Heart right ventricle (tissue), 16 donors: ENCODE measurements at regions not wholly inside any gene's neighbourhood (a gene's known extent, or its start where the extent isn't known, plus 50 kb on each side); places are given as distances from the start of the nearest gene placed in this dataset.

ENCODE experiments used
- ATAC-seq, 8 donors: fragments of 200-7000 bp; cut with Tn5 transposase; one replicate each; pipeline ENCODE4 v1.9.1; 2020; ENCODE audit warnings: mild to moderate bottlenecking in 8 of 8, moderate library complexity in 8 of 8, moderate number of reproducible peaks in 1 of 8
- DNase-seq, 2 donors: peaks; one replicate each; pipeline ENCODE4 v3.0.0-alpha.2; 2020
- H3K27ac ChIP-seq, 10 donors: fragments of 200-600 bp; sonication (generic) in 2 of 10; one replicate each; pipeline versions ENCODE4 v1.5.0 to v1.8.0; 2020 to 2022; ENCODE audit warnings: mild to moderate bottlenecking in 3 of 10
- H3K27me3 ChIP-seq, 7 donors: fragments of 200-600 bp; one replicate each; pipeline ENCODE4 v1.8.0; 2021 to 2022; ENCODE audit warnings: mild to moderate bottlenecking in 2 of 7
- H3K36me3 ChIP-seq, 9 donors: fragments of 200-600 bp; sonication (generic) in 1 of 9; one replicate each; pipeline versions ENCODE4 v1.5.0 to v1.8.0; 2020 to 2022; ENCODE audit warnings: mild to moderate bottlenecking in 2 of 9
- H3K4me1 ChIP-seq, 9 donors: fragments of 200-600 bp; sonication (generic) in 1 of 9; one replicate each; pipeline versions ENCODE4 v1.5.0 to v1.8.0; 2020 to 2022; ENCODE audit warnings: mild to moderate bottlenecking in 4 of 9
- H3K4me3 ChIP-seq, 10 donors: fragments of 200-600 bp; sonication (generic) in 2 of 10; one replicate each; pipeline versions ENCODE4 v1.5.0 to v1.8.0; 2020 to 2022; ENCODE audit warnings: mild to moderate bottlenecking in 7 of 10, moderate library complexity in 2 of 10
- H3K9me3 ChIP-seq, 11 donors: fragments of 200-600 bp in 10 of 11; sonication (generic) in 2 of 11; one replicate each; pipeline versions ENCODE4 v1.5.0 to v1.8.0; 2013 to 2022; ENCODE audit warnings: mild to moderate bottlenecking in 2 of 11, control low read depth in 1 of 11, moderate library complexity in 1 of 11
- WGBS, 2 donors: extraction: QIAGEN DNeasy Blood & Tissue Kit; methylation state at CpG; one replicate each; pipeline ENCODE4 v1.1.7; 2013; ENCODE audit warnings: inconsistent platforms in 1 of 2; 5-methylcytosine and 5-hydroxymethylcytosine counted together
- intact Hi-C, 10 donors: fragments of 100-400 bp; cut with DNase I; formaldehyde crosslinking; loops; one replicate each; pipeline versions ENCODE4 v1.11.1 to v1.14.2; 2022
- TF ChIP-seq, protein P1 (sequence below), 9 donors: fragments of 200-600 bp; sonication (generic) in 2 of 9; IDR thresholded peaks; one replicate each; pipeline versions ENCODE4 v1.5.0 to v1.8.0; 2021 to 2022; ENCODE audit warnings: antibody characterized with exemption in 9 of 9, mild to moderate bottlenecking in 5 of 9, moderate library complexity in 1 of 9
- donor health status: Arrhythmogenic right ventricular cardiomyopathy.
- donor health status: ischemic (EF 13 %, LVEDD 7.1; RV severe dilation, severe dysfunction).
- donor health status: healthy with polysubstance abuse.
- donor health status: DM: no; HTN: yes; CAD: no.
- donor health status: DM: no; HTN: no; CAD: no.
- donor health status: ischemic (EF 25% LVEDD 6.9; RV normal size, moderate dysfunction).
- donor health status: ischemic (EF 25% LVEDD 5.7; RV mildly dilated, moderate dysfunction).
- donor health status: healthy.
- donor health status: DM: yes; HTN: yes; CAD: no.
- donor health status: Ischemic cardiomyopathy.
- donor health status: ischemic (EF 35%, LVEDD 5.7; RV mildly dilated, moderate dysfunction).
- donor health status: nonischemic (EF 11% LVEDD 7.7; RV severe dilation, severe dysfunction).
- donor health status: DM: yes; HTN: yes; CAD: no.
- donor health status: PGD.
- donor health status: ischemic (EF 29% LVEDD 5.4; RV normal size, mild dysfunction).
- donor health status: nonischemic (EF 23%, LVEDD 6.1; RV moderate dilation, normal function).

DNA sequence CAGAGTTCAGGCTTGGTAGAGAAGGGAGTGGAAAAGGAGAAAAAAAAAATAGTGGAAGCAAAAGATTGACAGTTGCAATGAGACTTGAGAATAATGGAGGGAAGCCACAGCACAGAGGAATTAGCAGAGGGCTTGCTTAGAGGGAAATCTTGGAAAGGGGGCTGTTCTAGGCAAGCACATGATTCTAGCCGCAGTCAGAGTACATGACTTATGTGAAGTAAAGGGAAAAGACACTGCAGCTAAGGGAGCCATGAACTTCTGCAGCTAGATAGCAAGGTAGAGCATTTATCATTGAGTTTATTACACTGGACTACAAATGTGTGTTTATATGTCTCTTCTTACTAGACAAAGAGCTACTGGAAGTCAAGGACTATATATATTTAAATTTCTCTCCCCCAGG, 144.0 kb upstream of the OPCML start:
- H3K4me1 ChIP-seq, result no peaks in the 10 kb centered on the region
- peaks cover 0 to 9% (median 0%) of the 10 kb centered on the region in 7 donors for H3K27me3 ChIP-seq
- H3K27ac ChIP-seq, result no peak overlapping the region
- H3K4me3 ChIP-seq, result no peak overlapping the region
- WGBS, 2 donors, result 86 to 91% methylated on average over 1 of the region's 1 CpG
- no peak for DNase-seq
- TF ChIP-seq, protein P1, sequence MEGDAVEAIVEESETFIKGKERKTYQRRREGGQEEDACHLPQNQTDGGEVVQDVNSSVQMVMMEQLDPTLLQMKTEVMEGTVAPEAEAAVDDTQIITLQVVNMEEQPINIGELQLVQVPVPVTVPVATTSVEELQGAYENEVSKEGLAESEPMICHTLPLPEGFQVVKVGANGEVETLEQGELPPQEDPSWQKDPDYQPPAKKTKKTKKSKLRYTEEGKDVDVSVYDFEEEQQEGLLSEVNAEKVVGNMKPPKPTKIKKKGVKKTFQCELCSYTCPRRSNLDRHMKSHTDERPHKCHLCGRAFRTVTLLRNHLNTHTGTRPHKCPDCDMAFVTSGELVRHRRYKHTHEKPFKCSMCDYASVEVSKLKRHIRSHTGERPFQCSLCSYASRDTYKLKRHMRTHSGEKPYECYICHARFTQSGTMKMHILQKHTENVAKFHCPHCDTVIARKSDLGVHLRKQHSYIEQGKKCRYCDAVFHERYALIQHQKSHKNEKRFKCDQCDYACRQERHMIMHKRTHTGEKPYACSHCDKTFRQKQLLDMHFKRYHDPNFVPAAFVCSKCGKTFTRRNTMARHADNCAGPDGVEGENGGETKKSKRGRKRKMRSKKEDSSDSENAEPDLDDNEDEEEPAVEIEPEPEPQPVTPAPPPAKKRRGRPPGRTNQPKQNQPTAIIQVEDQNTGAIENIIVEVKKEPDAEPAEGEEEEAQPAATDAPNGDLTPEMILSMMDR (IDR thresholded peaks at IDR 0.05), result no peak
- no peaks in the 10 kb centered on the region for H3K9me3 ChIP-seq
- H3K36me3 ChIP-seq, result no peaks in the 10 kb centered on the region
- intact Hi-C loops, result no loop called here
- no peak for ATAC-seq

GRCh38 chr11:133669371-133670053, 137.2 kb upstream of the OPCML start:
- TF ChIP-seq, protein P1 (IDR thresholded peaks at IDR 0.05), result no peak
- DNase-seq (no peak), ATAC-seq (no peak)
- no peak overlapping the region for H3K4me3 ChIP-seq
- H3K36me3 ChIP-seq, result no peaks in the 10 kb centered on the region
- H3K27me3 ChIP-seq, result peaks cover 0 to 11% (median 0%) of the 10 kb centered on the region in 7 donors
- intact Hi-C loops, result no loop called here
- WGBS, 2 donors, result 69% methylated on average over 12 of the region's 12 CpGs
- no peak overlapping the region for H3K27ac ChIP-seq
- H3K4me1 ChIP-seq, result no peaks in the 10 kb centered on the region
- H3K9me3 ChIP-seq, result no peaks in the 10 kb centered on the region

GRCh38 chr11:133663135-133663985, 131.1 kb upstream of the OPCML start:
- Histone ChIP-seq H3K4me1 (no peaks in the 10 kb centered on the region), H3K27me3 (peaks cover 0 to 14% (median 0%) of the 10 kb centered on the region in 7 donors), H3K4me3 (no peak overlapping the region), H3K27ac (no peak overlapping the region), H3K36me3 (no peaks in the 10 kb centered on the region), H3K9me3 (no peaks in the 10 kb centered on the region)
- DNase-seq (no peak), ATAC-seq (no peak)
- TF ChIP-seq, protein P1 (IDR thresholded peaks at IDR 0.05), result no peak
- 76% methylated on average over 13 of the region's 13 CpGs for WGBS, 2 donors
- intact Hi-C loops, result no loop called here

GRCh38 chr11:133661846-133662245, 129.5 kb upstream of the OPCML start:
- peaks cover 0 to 12% (median 8%) of the 10 kb centered on the region in 7 donors for H3K27me3 ChIP-seq
- no peaks in the 10 kb centered on the region for H3K36me3 ChIP-seq
- intact Hi-C loops, result no loop called here
- 84 to 92% methylated on average over 9 of the region's 9 CpGs for WGBS, 2 donors
- TF ChIP-seq, protein P1 (IDR thresholded peaks at IDR 0.05), result no peak
- DNase-seq, result no peak
- no peak overlapping the region for H3K27ac ChIP-seq
- no peak for ATAC-seq
- no peak overlapping the region for H3K4me3 ChIP-seq
- H3K9me3 ChIP-seq, result peaks cover 0 to 8% (median 0%) of the 10 kb centered on the region in 11 donors
- H3K4me1 ChIP-seq, result no peaks in the 10 kb centered on the region
